Adrenal gland (tissue), 9 donors: ENCODE measurements at regions not wholly inside any gene's neighbourhood (a gene's known extent, or its start where the extent isn't known, plus 50 kb on each side); places are given as distances from the start of the nearest gene placed in this dataset.

Source experiments
- DNase-seq, 7 donors: peaks; one replicate each; pipeline ENCODE4 v3.0.0-alpha.2; 2019 to 2020
- H3K27ac ChIP-seq, 5 donors: fragments of 200-600 bp; sonication (generic) in 4 of 5; 1 replicate in 3 of 5; 2 replicates in 2 of 5; pipeline versions ENCODE4 v1.5.1 to v1.8.0; 2016 to 2020; ENCODE audit warnings: mild to moderate bottlenecking in 1 of 5
- H3K27me3 ChIP-seq: fragments of 200-600 bp; 2 replicates; pipeline ENCODE4 v1.8.0; 2021
- H3K36me3 ChIP-seq, 2 donors: fragments of 200-600 bp; replicated peaks in 1 of 2; 1 replicate in 1 of 2; 2 replicates in 1 of 2; pipeline versions ENCODE4 v1.5.1 to v1.8.0; 2018 to 2022
- H3K4me1 ChIP-seq, 2 donors: fragments of 200-600 bp; replicated peaks in 1 of 2; 1 replicate in 1 of 2; 2 replicates in 1 of 2; pipeline versions ENCODE4 v1.5.1 to v1.8.0; 2018 to 2021
- H3K4me3 ChIP-seq, 4 donors: fragments of 200-600 bp; sonication (generic) in 3 of 4; one replicate each; pipeline ENCODE4 v1.5.1; 2016 to 2018
- H3K9me3 ChIP-seq, 3 donors: fragments of 200-600 bp; sonication (generic) in 1 of 3; replicated peaks in 1 of 3; 1 replicate in 2 of 3; 2 replicates in 1 of 3; pipeline versions ENCODE4 v1.5.1 to v1.8.0; 2016 to 2021
- CTCF ChIP-seq, 6 experiments: fragments of 450-650 bp in 4 of 6; fragments of 200-600 bp in 2 of 6; sonication (generic) in 1 of 6; IDR thresholded peaks; 1 replicate in 5 of 6; 2 replicates in 1 of 6; pipeline versions ENCODE4 v1.5.1 to v1.8.0; 2016 to 2021; ENCODE audit warnings: antibody characterized with exemption in 6 of 6, mild to moderate bottlenecking in 2 of 6, moderate library complexity in 1 of 6
- POLR2A ChIP-seq, 2 donors: fragments of 450-650 bp; IDR thresholded peaks; one replicate each; pipeline ENCODE4 v1.6.1; 2017; ENCODE audit warnings: antibody characterized with exemption in 2 of 2, mild to moderate bottlenecking in 2 of 2, moderate library complexity in 1 of 2
- WGBS, 4 donors: extraction: QIAGEN DNeasy Blood & Tissue Kit in 2 of 4; methylation state at CpG; one replicate each; pipeline versions ENCODE4 v1.1.5 to v1.1.7; 2013 to 2017; 5-methylcytosine and 5-hydroxymethylcytosine counted together
- intact Hi-C, 2 donors: fragments of 100-400 bp; cut with DNase I; formaldehyde crosslinking; loops; one replicate each; pipeline versions ENCODE4 v1.14.1 to v1.15.0; 2022 to 2023
- donor health status: healthy with polysubstance abuse.
- donor health status: Bipolar disorder and iron deficiency.
- donor health status: DM: yes; HTN: yes; CAD: no.
- donor health status: DM: no; HTN: no; CAD: no.
- donor health status: DM: no; HTN: no; CAD: no.

GRCh38 chr6:148075352-148075751 is 267.3 kb upstream of the SASH1 start:
- intact Hi-C loops = no loop called here
- H3K4me3 ChIP-seq = no peak overlapping the region
- no peak for TF ChIP-seq CTCF (IDR thresholded peaks at IDR 0.05)
- TF ChIP-seq POLR2A (IDR thresholded peaks at IDR 0.05) = no peak

GRCh38 chr6:148076051-148076450 is 266.6 kb upstream of the SASH1 start:
- Histone ChIP-seq H3K36me3 (no peaks in the 10 kb centered on the region), H3K4me3 (no peak overlapping the region), H3K27ac (no peak overlapping the region), H3K4me1 (no peaks in the 10 kb centered on the region), H3K27me3 (no peaks in the 10 kb centered on the region), H3K9me3 (no peaks in the 10 kb centered on the region)
- WGBS, 4 donors = 73 to 77% (median 76%) methylated on average over 3 of the region's 3 CpGs
- no peak for DNase-seq
- intact Hi-C loops = no loop called here
- no peak for TF ChIP-seq POLR2A (IDR thresholded peaks at IDR 0.05)
- no peak for TF ChIP-seq CTCF (IDR thresholded peaks at IDR 0.05)

More at GRCh38 chr6:148075352-148075751, 267.3 kb upstream of the SASH1 start:
- Histone ChIP-seq H3K9me3 (no peaks in the 10 kb centered on the region), H3K36me3 (no peaks in the 10 kb centered on the region), H3K27me3 (no peaks in the 10 kb centered on the region), H3K27ac (no peak overlapping the region), H3K4me1 (no peaks in the 10 kb centered on the region)
- no peak for DNase-seq

DNA sequence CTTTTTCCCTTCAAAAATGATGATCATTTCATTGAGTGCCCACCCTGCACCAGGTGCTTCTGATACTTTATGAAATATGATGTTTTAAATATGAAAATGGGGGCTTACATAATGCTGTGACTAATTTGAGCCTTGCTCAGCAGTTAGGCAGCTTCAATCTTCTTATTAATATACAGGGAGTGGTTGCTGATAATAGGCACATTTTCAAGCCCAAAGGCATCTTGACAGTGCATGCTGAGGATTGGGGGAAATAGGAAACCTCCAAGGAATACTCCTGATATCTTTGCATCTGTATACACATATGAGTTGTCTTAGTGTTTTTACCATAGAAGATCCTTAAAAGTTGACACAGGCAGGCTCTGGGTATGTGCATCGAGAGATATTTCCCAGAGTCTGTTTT is 262.3 kb upstream of the SASH1 start:
- DNase-seq = no peak
- TF ChIP-seq CTCF (IDR thresholded peaks at IDR 0.05) = no peak
- TF ChIP-seq POLR2A (IDR thresholded peaks at IDR 0.05) = no peak
- no peaks in the 10 kb centered on the region for H3K9me3 ChIP-seq
- H3K4me3 ChIP-seq = no peak overlapping the region
- no peaks in the 10 kb centered on the region for H3K27me3 ChIP-seq
- no peaks in the 10 kb centered on the region for H3K36me3 ChIP-seq
- H3K27ac ChIP-seq = no peak overlapping the region
- H3K4me1 ChIP-seq = no peaks in the 10 kb centered on the region
- 75 to 91% (median 82%) methylated on average over 1 of the region's 1 CpG for whole genome bisulfite sequencing, 4 donors
- intact Hi-C loops = no loop called here

DNA sequence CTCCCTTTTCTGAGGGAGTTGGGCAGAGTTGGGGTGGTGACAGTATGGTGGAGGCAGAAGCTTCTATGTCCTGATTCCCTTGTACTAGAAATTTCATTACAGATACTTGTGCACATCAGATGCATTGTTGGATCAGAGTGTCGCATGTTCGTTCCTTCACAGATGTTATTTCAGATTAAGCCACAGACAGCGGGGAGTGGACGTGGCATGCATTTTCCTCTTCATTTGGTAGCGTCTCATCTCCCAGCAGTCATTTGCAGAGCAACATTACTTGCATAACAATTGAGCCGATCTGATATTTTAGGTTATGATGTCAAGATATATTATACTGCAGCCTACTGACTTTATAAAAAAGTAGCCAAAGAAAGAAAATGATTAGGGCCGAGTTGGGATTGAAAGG is 261.6 kb upstream of the SASH1 start:
- Histone ChIP-seq H3K4me3 (no peak overlapping the region), H3K36me3 (no peaks in the 10 kb centered on the region), H3K27ac (no peak overlapping the region), H3K4me1 (no peaks in the 10 kb centered on the region), H3K9me3 (no peaks in the 10 kb centered on the region), H3K27me3 (no peaks in the 10 kb centered on the region)
- intact Hi-C loops = no loop called here
- no peak for DNase-seq
- TF ChIP-seq POLR2A (IDR thresholded peaks at IDR 0.05) (no peak), CTCF (IDR thresholded peaks at IDR 0.05) (no peak)
- 79 to 88% (median 83%) methylated on average over 7 of the region's 7 CpGs for WGBS, 4 donors
